GM12878 (cell line): ENCODE measurements at regions not wholly inside any gene's neighbourhood (a gene's known extent, or its start where the extent isn't known, plus 50 kb on each side); places are given as distances from the start of the nearest gene placed in this dataset.

Experiments
- ATAC-seq: fragments of 200-7000 bp; cut with Tn5 transposase; 3 replicates; pipeline ENCODE4 v1.9.1; 2020; ENCODE audit warnings: mild to moderate bottlenecking, moderate library complexity
- BruUV-seq: library from RNA; stranded (reverse); fragments of 400-500 nt; replicated peaks from 2 replicates; lab custom pipeline; 2021; lab: Mats Ljungman, UMichigan
- CTCF ChIA-PET: fragments of 300-600 bp; sonication (Branson Sonifier 250); formaldehyde crosslinking; extraction: SDS; loops from one replicate; lab custom pipeline; 2021; ENCODE audit warnings: inconsistent platforms; lab: Yijun Ruan, JAX
- POLR2A ChIA-PET: fragments of 350-600 bp; formaldehyde crosslinking; extraction: SDS; loops from one replicate; lab custom pipeline; 2021; ENCODE audit warnings: inconsistent platforms; lab: Charles Lee
- RAD21 ChIA-PET: fragments of 300-600 bp; sonication (Branson Sonifier 250); formaldehyde crosslinking; loops from one replicate; lab custom pipeline; 2023; ENCODE audit warnings: antibody characterized with exemption; ENCODE audit not compliant: unreplicated experiment; lab: Charles Lee
- SMC1A ChIA-PET: fragments of 300-600 bp; sonication (Branson Sonifier 250); formaldehyde crosslinking; loops from one replicate; lab custom pipeline; 2023; ENCODE audit not compliant: unreplicated experiment, uncharacterized antibody; lab: Charles Lee
- DNase-seq: peaks from one replicate; pipeline ENCODE4 v3.0.0-alpha.2; 2011; ENCODE audit warnings: low read depth, low spot score
- FAIRE-seq: peaks from 3 replicates; lab custom pipeline; 2011; peaks lifted over from hg19 to GRCh38; lab: Jason Lieb, UNC
- H2AFZ ChIP-seq: 2 replicates; pipeline ENCODE4 v1.6.0; 2011; ENCODE audit warnings: low read depth, low read length, control low read depth; ENCODE audit not compliant: control insufficient read depth
- H3K27ac ChIP-seq: 2 replicates; pipeline ENCODE4 v1.5.1; 2011; ENCODE audit warnings: control low read depth; ENCODE audit not compliant: control insufficient read depth, insufficient read depth
- H3K27me3 ChIP-seq, 2 experiments: replicated peaks in 1 of 2; 2 replicates each; pipeline versions ENCODE4 v1.6.0 to v1.6.1; 2011; ENCODE audit warnings: low read length in 1 of 2; ENCODE audit not compliant: control insufficient read depth in 2 of 2, insufficient read depth in 2 of 2
- H3K36me3 ChIP-seq, 2 experiments: 2 replicates each; pipeline ENCODE4 v1.5.1; 2011; ENCODE audit warnings: low read length in 1 of 2; ENCODE audit not compliant: control insufficient read depth in 2 of 2, insufficient read depth in 2 of 2
- H3K4me1 ChIP-seq: 2 replicates; pipeline ENCODE4 v1.6.1; 2011; ENCODE audit warnings: mild to moderate bottlenecking, low read length, moderate library complexity, mixed read lengths; ENCODE audit not compliant: control insufficient read depth, insufficient read depth
- H3K4me2 ChIP-seq: 2 replicates; pipeline ENCODE4 v1.6.0; 2011; ENCODE audit warnings: control low read depth; ENCODE audit not compliant: control insufficient read depth, insufficient read depth
- H3K4me3 ChIP-seq: fragments of 200-600 bp; sonication (generic); 2 replicates; pipeline ENCODE4 v1.5.1; 2016
- H3K79me2 ChIP-seq: 2 replicates; pipeline ENCODE4 v1.6.0; 2011; ENCODE audit warnings: low read length; ENCODE audit not compliant: control insufficient read depth, insufficient read depth
- H3K9ac ChIP-seq: 2 replicates; pipeline ENCODE4 v1.8.0; 2011; ENCODE audit warnings: low read length, control low read depth, mixed read lengths; ENCODE audit not compliant: control insufficient read depth, insufficient read depth
- H3K9me3 ChIP-seq: replicated peaks from 3 replicates; pipeline ENCODE4 v1.5.1; 2011; ENCODE audit warnings: mild to moderate bottlenecking, low read length; ENCODE audit not compliant: control insufficient read depth, insufficient read depth
- H4K20me1 ChIP-seq: 2 replicates; pipeline ENCODE4 v1.6.0; 2011; ENCODE audit not compliant: control insufficient read depth, insufficient read depth
- CHD2 ChIP-seq: IDR thresholded peaks from 2 replicates; pipeline ENCODE4 v1.6.1; 2011; ENCODE audit warnings: low read depth, low read length, improper control_type of control experiment, borderline replicate concordance
- EP300 ChIP-seq, 2 experiments: fragments of 150-350 bp in 1 of 2; IDR thresholded peaks; 2 replicates each; pipeline ENCODE4 v1.6.1; 2011 to 2012; ENCODE audit warnings: low read depth in 2 of 2, low read length in 2 of 2, borderline replicate concordance in 1 of 2, improper control_type of control experiment in 1 of 2, inconsistent platforms in 1 of 2; ENCODE audit not compliant: control insufficient read depth in 1 of 2
- FOXK2 ChIP-seq: fragments of 450-650 bp; IDR thresholded peaks from 2 replicates; pipeline ENCODE4 v1.6.1; 2017; ENCODE audit warnings: mild to moderate bottlenecking, moderate library complexity
- GABPA ChIP-seq: IDR thresholded peaks from 2 replicates; pipeline ENCODE4 v1.6.1; 2014; ENCODE audit warnings: antibody characterized with exemption, low read depth, mild to moderate bottlenecking, inconsistent platforms
- POLR2A ChIP-seq: IDR thresholded peaks from 2 replicates; pipeline ENCODE4 v1.6.1; 2011; ENCODE audit warnings: low read depth, mild to moderate bottlenecking, low read length
- POU2F2 ChIP-seq: IDR thresholded peaks from 3 replicates; pipeline ENCODE4 v1.6.1; 2011; ENCODE audit warnings: low read depth, mild to moderate bottlenecking, low read length, borderline replicate concordance
- TAF1 ChIP-seq: IDR thresholded peaks from 2 replicates; pipeline ENCODE4 v1.6.1; 2011; ENCODE audit warnings: mild to moderate bottlenecking, low read depth, low read length, borderline replicate concordance
- ZBTB11 ChIP-seq: fragments of 450-650 bp; formaldehyde crosslinking; IDR thresholded peaks from 2 replicates; pipeline ENCODE4 v1.5.0; 2022; ENCODE audit warnings: mild to moderate bottlenecking, missing genetic modification characterization
- WGBS: methylation state at CpG from one replicate; pipeline ENCODE4 v1.1.6; 2016; ENCODE audit warnings: low lambda C conversion rate; ENCODE audit not compliant: insufficient replicate concordance, insufficient coverage; ENCODE audit errors: missing lambda C conversion rate; 5-methylcytosine and 5-hydroxymethylcytosine counted together
- in situ Hi-C: fragments of 300-500 bp; cut with MboI; formaldehyde crosslinking; loops from 9 replicates; pipeline ENCODE4 v1.14.3; 2018; ENCODE audit warnings: mixed read lengths
- intact Hi-C: fragments of 100-400 bp; cut with micrococcal nuclease; formaldehyde crosslinking; loops from one replicate; pipeline ENCODE4 v1.14.2; 2022; ENCODE audit not compliant: unreplicated experiment
- TF ChIP-seq, protein P1 (sequence below): IDR thresholded peaks from 2 replicates; pipeline ENCODE4 v1.6.1; 2012; ENCODE audit warnings: improper control_type of control experiment, low read depth, low read length; ENCODE audit not compliant: insufficient replicate concordance

GRCh38 chr13:76329866-76330580 lies 556.2 kb downstream of the KCTD12 start:
- no peak for DNase-seq
- BruUV-seq: no TSS peak
- 0% methylated on average over 2 of the region's 2 CpGs for WGBS
- ChIA-PET RAD21 (no interaction called here), SMC1A (no interaction called here), POLR2A (no interaction called here), CTCF (no interaction called here)
- no peaks in the 10 kb centered on the region for H4K20me1 ChIP-seq
- H3K4me1 ChIP-seq: no peaks in the 10 kb centered on the region
- H3K9ac ChIP-seq: no peak overlapping the region
- TF ChIP-seq POU2F2: no peak
- no peak for TF ChIP-seq POLR2A
- TF ChIP-seq EP300 (IDR thresholded peaks at IDR 0.05; ENCODE audit: borderline replicate concordance in 1 of 2, control insufficient read depth in 1 of 2, low read depth in 2 of 2, low read length in 2 of 2): no peak
- TF ChIP-seq FOXK2: no peak
- no peak for TF ChIP-seq CHD2
- TF ChIP-seq, protein P1, sequence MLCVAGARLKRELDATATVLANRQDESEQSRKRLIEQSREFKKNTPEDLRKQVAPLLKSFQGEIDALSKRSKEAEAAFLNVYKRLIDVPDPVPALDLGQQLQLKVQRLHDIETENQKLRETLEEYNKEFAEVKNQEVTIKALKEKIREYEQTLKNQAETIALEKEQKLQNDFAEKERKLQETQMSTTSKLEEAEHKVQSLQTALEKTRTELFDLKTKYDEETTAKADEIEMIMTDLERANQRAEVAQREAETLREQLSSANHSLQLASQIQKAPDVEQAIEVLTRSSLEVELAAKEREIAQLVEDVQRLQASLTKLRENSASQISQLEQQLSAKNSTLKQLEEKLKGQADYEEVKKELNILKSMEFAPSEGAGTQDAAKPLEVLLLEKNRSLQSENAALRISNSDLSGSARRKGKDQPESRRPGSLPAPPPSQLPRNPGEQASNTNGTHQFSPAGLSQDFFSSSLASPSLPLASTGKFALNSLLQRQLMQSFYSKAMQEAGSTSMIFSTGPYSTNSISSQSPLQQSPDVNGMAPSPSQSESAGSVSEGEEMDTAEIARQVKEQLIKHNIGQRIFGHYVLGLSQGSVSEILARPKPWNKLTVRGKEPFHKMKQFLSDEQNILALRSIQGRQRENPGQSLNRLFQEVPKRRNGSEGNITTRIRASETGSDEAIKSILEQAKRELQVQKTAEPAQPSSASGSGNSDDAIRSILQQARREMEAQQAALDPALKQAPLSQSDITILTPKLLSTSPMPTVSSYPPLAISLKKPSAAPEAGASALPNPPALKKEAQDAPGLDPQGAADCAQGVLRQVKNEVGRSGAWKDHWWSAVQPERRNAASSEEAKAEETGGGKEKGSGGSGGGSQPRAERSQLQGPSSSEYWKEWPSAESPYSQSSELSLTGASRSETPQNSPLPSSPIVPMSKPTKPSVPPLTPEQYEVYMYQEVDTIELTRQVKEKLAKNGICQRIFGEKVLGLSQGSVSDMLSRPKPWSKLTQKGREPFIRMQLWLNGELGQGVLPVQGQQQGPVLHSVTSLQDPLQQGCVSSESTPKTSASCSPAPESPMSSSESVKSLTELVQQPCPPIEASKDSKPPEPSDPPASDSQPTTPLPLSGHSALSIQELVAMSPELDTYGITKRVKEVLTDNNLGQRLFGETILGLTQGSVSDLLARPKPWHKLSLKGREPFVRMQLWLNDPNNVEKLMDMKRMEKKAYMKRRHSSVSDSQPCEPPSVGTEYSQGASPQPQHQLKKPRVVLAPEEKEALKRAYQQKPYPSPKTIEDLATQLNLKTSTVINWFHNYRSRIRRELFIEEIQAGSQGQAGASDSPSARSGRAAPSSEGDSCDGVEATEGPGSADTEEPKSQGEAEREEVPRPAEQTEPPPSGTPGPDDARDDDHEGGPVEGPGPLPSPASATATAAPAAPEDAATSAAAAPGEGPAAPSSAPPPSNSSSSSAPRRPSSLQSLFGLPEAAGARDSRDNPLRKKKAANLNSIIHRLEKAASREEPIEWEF: no peak
- TF ChIP-seq GABPA: no peak
- TF ChIP-seq TAF1: no peak
- no peak for TF ChIP-seq ZBTB11 (CRISPR knock-in tag)
- no peak overlapping the region for H3K27ac ChIP-seq
- in situ Hi-C loops: no loop called here
- FAIRE-seq: no peak
- no peak overlapping the region for H3K4me2 ChIP-seq
- H3K27me3 ChIP-seq: no peaks in the 10 kb centered on the region
- no peaks in the 10 kb centered on the region for H3K79me2 ChIP-seq
- no peaks in the 10 kb centered on the region for H3K9me3 ChIP-seq
- intact Hi-C loops: no loop called here
- H2AFZ ChIP-seq: no peak overlapping the region
- ATAC-seq: no peak
- no peaks in the 10 kb centered on the region for H3K36me3 ChIP-seq
- H3K4me3 ChIP-seq: no peak overlapping the region
